Keratinocyte (primary cell): ENCODE measurements at regions not wholly inside any gene's neighbourhood (a gene's known extent, or its start where the extent isn't known, plus 50 kb on each side); places are given as distances from the start of the nearest gene placed in this dataset.
A peak's percentile ranks its signal among the peaks of the same experiment; 100 is the strongest.

ENCODE experiments used
- DNase-seq: peaks from one replicate; pipeline ENCODE4 v3.0.0-alpha.2; 2011; ENCODE audit warnings: low read depth, missing footprints, low spot score
- FAIRE-seq: peaks from 2 replicates; lab custom pipeline; 2011; peaks lifted over from hg19 to GRCh38; lab: Jason Lieb, UNC
- H2AFZ ChIP-seq: 2 replicates; pipeline ENCODE4 v1.6.0; 2012; ENCODE audit warnings: low read length, control low read depth, inconsistent platforms; ENCODE audit not compliant: control insufficient read depth
- H3K27ac ChIP-seq: 2 replicates; pipeline ENCODE4 v1.5.1; 2011; ENCODE audit warnings: low read length; ENCODE audit not compliant: control insufficient read depth, insufficient read depth
- H3K27me3 ChIP-seq: 3 replicates; pipeline ENCODE4 v1.6.0; 2011; ENCODE audit warnings: low read length; ENCODE audit not compliant: control insufficient read depth, insufficient read depth; ENCODE audit errors: extremely low read depth
- H3K36me3 ChIP-seq, 2 experiments: 2 replicates in 1 of 2; 3 replicates in 1 of 2; pipeline ENCODE4 v1.5.1; 2011; ENCODE audit warnings: low read length in 2 of 2, mild to moderate bottlenecking in 1 of 2; ENCODE audit not compliant: control insufficient read depth in 2 of 2, insufficient read depth in 2 of 2; ENCODE audit errors: extremely low read depth in 1 of 2
- H3K4me1 ChIP-seq: 3 replicates; pipeline ENCODE4 v1.5.1; 2011; ENCODE audit warnings: low read length; ENCODE audit not compliant: control insufficient read depth, insufficient read depth; ENCODE audit errors: extremely low read depth
- H3K4me2 ChIP-seq: 3 replicates; pipeline ENCODE4 v1.6.0; 2011; ENCODE audit warnings: low read depth, low read length; ENCODE audit not compliant: control insufficient read depth, insufficient read depth; ENCODE audit errors: extremely low read depth
- H3K4me3 ChIP-seq, 3 experiments: fragments of 200-600 bp in 1 of 3; sonication (generic) in 1 of 3; 2 replicates in 2 of 3; 3 replicates in 1 of 3; pipeline ENCODE4 v1.5.1; 2011 to 2016; ENCODE audit warnings: low read length in 3 of 3, mild to moderate bottlenecking in 3 of 3, control low read depth in 2 of 3, inconsistent platforms in 1 of 3, low read depth in 1 of 3, mixed read lengths in 1 of 3, mixed run types in 1 of 3, moderate library complexity in 1 of 3; ENCODE audit not compliant: control insufficient read depth in 2 of 3, insufficient read depth in 2 of 3; ENCODE audit errors: extremely low read depth in 1 of 3
- H3K79me2 ChIP-seq: 2 replicates; pipeline ENCODE4 v1.6.0; 2012; ENCODE audit warnings: low read length; ENCODE audit not compliant: control insufficient read depth, insufficient read depth
- H3K9ac ChIP-seq: 3 replicates; pipeline ENCODE4 v1.6.0; 2011; ENCODE audit warnings: low read length; ENCODE audit not compliant: control insufficient read depth, insufficient read depth; ENCODE audit errors: extremely low read depth
- H3K9me1 ChIP-seq: 3 replicates; pipeline ENCODE4 v1.6.0; 2011; ENCODE audit warnings: low read length; ENCODE audit not compliant: control insufficient read depth, insufficient read depth; ENCODE audit errors: extremely low read depth
- H3K9me3 ChIP-seq: 2 replicates; pipeline ENCODE4 v1.5.1; 2012; ENCODE audit warnings: low read depth, low read length; ENCODE audit not compliant: control insufficient read depth
- H4K20me1 ChIP-seq: 3 replicates; pipeline ENCODE4 v1.6.0; 2011; ENCODE audit warnings: low read length; ENCODE audit not compliant: control insufficient read depth, insufficient read depth; ENCODE audit errors: extremely low read depth
- EZH2 ChIP-seq: IDR thresholded peaks from one replicate; pipeline ENCODE4 v1.6.1; 2012; ENCODE audit warnings: inconsistent platforms, mild to moderate bottlenecking, low read length, moderate library complexity
- dilution Hi-C: fragments of 300-500 bp; cut with MboI; formaldehyde crosslinking; loops from one replicate; pipeline ENCODE4 v1.7.0; 2020; ENCODE audit warnings: low sequenced_read_pairs; ENCODE audit not compliant: extremely low pct_ligation_motif_present
- TF ChIP-seq, protein P1 (sequence below), 3 experiments: IDR thresholded peaks in 1 of 3; conservative IDR thresholded peaks in 1 of 3; optimal IDR thresholded peaks in 1 of 3; 2 replicates in 2 of 3; 3 replicates in 1 of 3; pipeline versions ENCODE3 to v1.5.1; 2011; ENCODE audit warnings: low read length in 3 of 3, mild to moderate bottlenecking in 3 of 3, moderate library complexity in 2 of 3, control low read depth in 1 of 3, inconsistent platforms in 1 of 3; ENCODE audit not compliant: insufficient read depth in 2 of 3; ENCODE audit errors: extremely low read depth in 1 of 3

DNA sequence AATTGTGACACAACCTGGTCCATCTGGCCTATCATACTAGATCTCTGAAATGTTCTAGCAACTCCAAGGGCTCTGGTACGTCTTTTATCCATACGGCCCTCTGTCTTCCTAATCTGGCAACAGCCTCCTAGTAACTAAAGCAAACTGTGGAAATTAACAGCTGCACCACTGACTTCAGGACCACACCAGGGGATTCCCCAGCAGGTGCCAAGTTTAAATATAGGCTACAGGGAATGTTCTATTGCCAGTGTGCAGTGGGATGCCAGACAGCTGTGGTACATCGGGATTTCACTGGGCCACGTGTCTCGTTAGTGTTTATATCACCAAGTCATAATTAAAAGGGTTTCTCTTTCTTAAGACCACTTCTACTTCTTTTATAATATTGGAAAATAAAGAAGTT lies 94.3 kb downstream of the RGS2 start:
- H3K27ac ChIP-seq, result no peak overlapping the region
- no peak overlapping the region for H3K4me2 ChIP-seq
- H3K9ac ChIP-seq, result no peak overlapping the region
- no peaks in the 10 kb centered on the region for H3K36me3 ChIP-seq
- no peaks in the 10 kb centered on the region for H3K9me3 ChIP-seq
- H2AFZ ChIP-seq, result no peak overlapping the region
- DNase-seq, result no peak
- H3K4me1 ChIP-seq, result peaks cover 22% of the 10 kb centered on the region
- dilution Hi-C loops, result no loop called here
- H4K20me1 ChIP-seq, result no peaks in the 10 kb centered on the region
- no peaks in the 10 kb centered on the region for H3K79me2 ChIP-seq
- peak; percentile 49 for FAIRE-seq
- H3K9me1 ChIP-seq, result no peaks in the 10 kb centered on the region
- no peaks in the 10 kb centered on the region for H3K27me3 ChIP-seq
- TF ChIP-seq EZH2, result no peak
- TF ChIP-seq, protein P1, sequence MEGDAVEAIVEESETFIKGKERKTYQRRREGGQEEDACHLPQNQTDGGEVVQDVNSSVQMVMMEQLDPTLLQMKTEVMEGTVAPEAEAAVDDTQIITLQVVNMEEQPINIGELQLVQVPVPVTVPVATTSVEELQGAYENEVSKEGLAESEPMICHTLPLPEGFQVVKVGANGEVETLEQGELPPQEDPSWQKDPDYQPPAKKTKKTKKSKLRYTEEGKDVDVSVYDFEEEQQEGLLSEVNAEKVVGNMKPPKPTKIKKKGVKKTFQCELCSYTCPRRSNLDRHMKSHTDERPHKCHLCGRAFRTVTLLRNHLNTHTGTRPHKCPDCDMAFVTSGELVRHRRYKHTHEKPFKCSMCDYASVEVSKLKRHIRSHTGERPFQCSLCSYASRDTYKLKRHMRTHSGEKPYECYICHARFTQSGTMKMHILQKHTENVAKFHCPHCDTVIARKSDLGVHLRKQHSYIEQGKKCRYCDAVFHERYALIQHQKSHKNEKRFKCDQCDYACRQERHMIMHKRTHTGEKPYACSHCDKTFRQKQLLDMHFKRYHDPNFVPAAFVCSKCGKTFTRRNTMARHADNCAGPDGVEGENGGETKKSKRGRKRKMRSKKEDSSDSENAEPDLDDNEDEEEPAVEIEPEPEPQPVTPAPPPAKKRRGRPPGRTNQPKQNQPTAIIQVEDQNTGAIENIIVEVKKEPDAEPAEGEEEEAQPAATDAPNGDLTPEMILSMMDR (optimal IDR thresholded peaks at IDR 0.05 in 1 of 3, IDR thresholded peaks at IDR 0.05 in 1 of 3, conservative IDR thresholded peaks at IDR 0.05 in 1 of 3; ENCODE audit: extremely low read depth in 1 of 3, insufficient read depth in 2 of 3, low read length in 3 of 3), result no peak
- no peak overlapping the region for H3K4me3 ChIP-seq

DNA sequence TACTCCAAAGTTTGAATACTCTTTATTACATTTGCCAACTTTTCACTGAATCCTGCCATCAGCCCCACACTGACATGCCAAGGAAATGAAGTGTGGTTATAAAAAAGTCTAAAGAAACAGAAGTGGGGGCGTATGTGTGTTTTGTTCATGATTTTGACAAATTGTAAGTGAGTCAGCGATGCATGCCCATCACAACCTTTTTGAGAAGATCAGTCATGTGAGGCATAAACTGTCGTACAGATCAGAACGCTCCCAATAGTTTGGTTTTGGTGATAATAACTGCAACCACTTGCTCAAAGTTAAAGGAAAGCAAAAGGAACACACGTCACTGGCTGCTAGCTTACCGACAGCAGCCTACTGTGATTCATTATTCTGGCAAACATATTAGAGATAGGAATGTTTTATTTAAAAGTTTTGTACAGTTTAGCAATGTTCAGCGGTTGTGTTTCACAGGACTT lies 95.6 kb downstream of the RGS2 start:
- Histone ChIP-seq H2AFZ (peak overlapping the region; percentile 60), H3K9ac (peak overlapping the region; percentile 26), H3K9me3 (no peaks in the 10 kb centered on the region), H3K4me2 (peak overlapping the region; percentile 46), H3K36me3 (no peaks in the 10 kb centered on the region), H3K27me3 (no peaks in the 10 kb centered on the region), H3K79me2 (no peaks in the 10 kb centered on the region), H3K9me1 (no peaks in the 10 kb centered on the region), H3K4me3 (peak overlapping the region in 1 of 3 experiments; percentile 8), H3K27ac (peak overlapping the region; percentile 55), H4K20me1 (no peaks in the 10 kb centered on the region), H3K4me1 (peaks cover 27% of the 10 kb centered on the region)
- dilution Hi-C loops, result no loop called here
- TF ChIP-seq EZH2, result no peak
- TF ChIP-seq, protein P1 (optimal IDR thresholded peaks at IDR 0.05 in 1 of 3, IDR thresholded peaks at IDR 0.05 in 1 of 3, conservative IDR thresholded peaks at IDR 0.05 in 1 of 3; ENCODE audit: extremely low read depth in 1 of 3, insufficient read depth in 2 of 3, low read length in 3 of 3), result no peak
- peak; percentile 45 for DNase-seq
- peak; percentile 72 for FAIRE-seq
